Activated T-cell treated with anti-CD3 and anti-CD28 coated beads for 24 hours (primary cell): ENCODE measurements at regions not wholly inside any gene's neighbourhood (a gene's known extent, or its start where the extent isn't known, plus 50 kb on each side); places are given as distances from the start of the nearest gene placed in this dataset.

Experiments used
- DNase-seq: peaks from one replicate; pipeline ENCODE4 v3.0.0-alpha.2; 2020; ENCODE audit warnings: low read depth

GRCh38 chr3:168889666-168890065 is 773.8 kb downstream of the MECOM start:
- no peak for DNase-seq

- no peak for DNase-seq
These were observed 774.7 kb downstream of the MECOM start for GRCh38 chr3:168888781-168889180.

- DNase-seq: no peak
These were observed 778.5 kb downstream of the MECOM start for GRCh38 chr3:168885028-168885427.

GRCh38 chr3:168884353-168884903 is 779.1 kb downstream of the MECOM start:
- no peak for DNase-seq

- DNase-seq: no peak
These were observed 780.4 kb downstream of the MECOM start for GRCh38 chr3:168883145-168883544.

- no peak for DNase-seq
These were observed 781.7 kb downstream of the MECOM start for GRCh38 chr3:168881804-168882203.

- DNase-seq: no peak
These were observed 782.9 kb upstream of the GOLIM4 start for GRCh38 chr3:168878655-168879054.

- DNase-seq: no peak
These were observed 782.2 kb upstream of the GOLIM4 start for GRCh38 chr3:168877899-168878298.

GRCh38 chr3:168876346-168877035 is 780.8 kb upstream of the GOLIM4 start:
- no peak for DNase-seq

GRCh38 chr3:168872826-168873225 is 777.1 kb upstream of the GOLIM4 start:
- DNase-seq: no peak

- no peak for DNase-seq
These were observed 775.2 kb upstream of the GOLIM4 start for GRCh38 chr3:168870892-168871291.

- no peak for DNase-seq
These were observed 769.4 kb upstream of the GOLIM4 start for GRCh38 chr3:168865022-168865551.

GRCh38 chr3:168864107-168865021 is 768.6 kb upstream of the GOLIM4 start:
- no peak for DNase-seq

GRCh38 chr3:168863561-168863960 is 767.8 kb upstream of the GOLIM4 start:
- DNase-seq: no peak

- DNase-seq: no peak
These were observed 766.7 kb upstream of the GOLIM4 start for GRCh38 chr3:168862466-168862865.

- no peak for DNase-seq
These were observed 764.9 kb upstream of the GOLIM4 start for GRCh38 chr3:168860592-168860991.

- no peak for DNase-seq
These were observed 764.3 kb upstream of the GOLIM4 start for GRCh38 chr3:168860028-168860427.

- no peak for DNase-seq
These were observed 763.9 kb upstream of the GOLIM4 start for GRCh38 chr3:168859574-168859973.

GRCh38 chr3:168859143-168859542 is 763.4 kb upstream of the GOLIM4 start:
- DNase-seq: no peak

GRCh38 chr3:168858327-168858726 is 762.6 kb upstream of the GOLIM4 start:
- DNase-seq: no peak

GRCh38 chr3:168850109-168850508 is 754.4 kb upstream of the GOLIM4 start:
- no peak for DNase-seq

- DNase-seq: no peak
These were observed 751.7 kb upstream of the GOLIM4 start for GRCh38 chr3:168847291-168847883.
